ENCODE measurements at regions not wholly inside any gene's neighbourhood (a gene's known extent, or its start where the extent isn't known, plus 50 kb on each side); places are given as distances from the start of the nearest gene placed in this dataset.

- no peak for TF ChIP-seq CTCF (IDR thresholded peaks at IDR 0.05)
- no peak for DNase-seq (ENCODE audit: extremely low spot score, unreplicated experiment)
- Mint-ChIP-seq H3K36me3 (ENCODE audit: unreplicated experiment) (no peaks in the 10 kb centered on the region), H3K27ac (ENCODE audit: unreplicated experiment) (no peak overlapping the region), H3K4me1 (ENCODE audit: unreplicated experiment) (no peaks in the 10 kb centered on the region), H3K9me3 (ENCODE audit: unreplicated experiment) (no peaks in the 10 kb centered on the region), H3K27me3 (ENCODE audit: unreplicated experiment) (peaks cover 10% of the 10 kb centered on the region), H3K4me3 (ENCODE audit: unreplicated experiment) (no peak overlapping the region)
Measured at GRCh38 chr12:5177096-5177495, 133.4 kb downstream of the KCNA5 start.

GRCh38 chr12:5177731-5178130 is 134.1 kb downstream of the KCNA5 start:
- Mint-ChIP-seq H3K4me1 (ENCODE audit: unreplicated experiment) (no peaks in the 10 kb centered on the region), H3K27me3 (ENCODE audit: unreplicated experiment) (peaks cover 10% of the 10 kb centered on the region), H3K36me3 (ENCODE audit: unreplicated experiment) (no peaks in the 10 kb centered on the region), H3K9me3 (ENCODE audit: unreplicated experiment) (no peaks in the 10 kb centered on the region), H3K4me3 (ENCODE audit: unreplicated experiment) (no peak overlapping the region), H3K27ac (ENCODE audit: unreplicated experiment) (no peak overlapping the region)
- DNase-seq (ENCODE audit: extremely low spot score, unreplicated experiment): no peak
- TF ChIP-seq CTCF (IDR thresholded peaks at IDR 0.05): no peak

- H3K4me3 Mint-ChIP-seq (ENCODE audit: unreplicated experiment): no peak overlapping the region
- no peaks in the 10 kb centered on the region for H3K9me3 Mint-ChIP-seq (ENCODE audit: unreplicated experiment)
- no peak overlapping the region for H3K27ac Mint-ChIP-seq (ENCODE audit: unreplicated experiment)
- H3K4me1 Mint-ChIP-seq (ENCODE audit: unreplicated experiment): no peaks in the 10 kb centered on the region
- DNase-seq (ENCODE audit: extremely low spot score, unreplicated experiment): no peak
- H3K36me3 Mint-ChIP-seq (ENCODE audit: unreplicated experiment): no peaks in the 10 kb centered on the region
- TF ChIP-seq CTCF (IDR thresholded peaks at IDR 0.05): no peak
- peaks cover 10% of the 10 kb centered on the region for H3K27me3 Mint-ChIP-seq (ENCODE audit: unreplicated experiment)
Measured at GRCh38 chr12:5178571-5178970, 134.9 kb downstream of the KCNA5 start.

- H3K9me3 Mint-ChIP-seq (ENCODE audit: unreplicated experiment): no peaks in the 10 kb centered on the region
- no peak for DNase-seq (ENCODE audit: extremely low spot score, unreplicated experiment)
- H3K4me1 Mint-ChIP-seq (ENCODE audit: unreplicated experiment): no peaks in the 10 kb centered on the region
- no peaks in the 10 kb centered on the region for H3K36me3 Mint-ChIP-seq (ENCODE audit: unreplicated experiment)
- H3K27ac Mint-ChIP-seq (ENCODE audit: unreplicated experiment): no peak overlapping the region
- peaks cover 11% of the 10 kb centered on the region for H3K27me3 Mint-ChIP-seq (ENCODE audit: unreplicated experiment)
- no peak overlapping the region for H3K4me3 Mint-ChIP-seq (ENCODE audit: unreplicated experiment)
- TF ChIP-seq CTCF (IDR thresholded peaks at IDR 0.05): no peak
Measured at GRCh38 chr12:5180496-5180895, 136.8 kb downstream of the KCNA5 start.

- Mint-ChIP-seq H3K4me1 (ENCODE audit: unreplicated experiment) (no peaks in the 10 kb centered on the region), H3K27me3 (ENCODE audit: unreplicated experiment) (peaks cover 6% of the 10 kb centered on the region), H3K36me3 (ENCODE audit: unreplicated experiment) (no peaks in the 10 kb centered on the region), H3K27ac (ENCODE audit: unreplicated experiment) (no peak overlapping the region), H3K4me3 (ENCODE audit: unreplicated experiment) (no peak overlapping the region), H3K9me3 (ENCODE audit: unreplicated experiment) (no peaks in the 10 kb centered on the region)
- DNase-seq (ENCODE audit: extremely low spot score, unreplicated experiment): no peak
- TF ChIP-seq CTCF (IDR thresholded peaks at IDR 0.05): no peak
Measured at GRCh38 chr12:5184186-5184585, 140.5 kb downstream of the KCNA5 start.

Data from osteocyte (in vitro differentiated cells).